HG02642 (cell line): ENCODE measurements at regions not wholly inside any gene's neighbourhood (a gene's known extent, or its start where the extent isn't known, plus 50 kb on each side); places are given as distances from the start of the nearest gene placed in this dataset.
"Not testable (repeated sequence)": the region's sequence is repeated elsewhere in the genome, so short reads cannot be mapped to it uniquely, and the experiment has no call there.

Experiments used
- ATAC-seq: cut with Tn5 transposase; IDR thresholded peaks from one replicate; pipeline ENCODE4 v1.9.1; 2021; ENCODE audit warnings: mild to moderate bottlenecking; ENCODE audit not compliant: unreplicated experiment, poor library complexity

DNA sequence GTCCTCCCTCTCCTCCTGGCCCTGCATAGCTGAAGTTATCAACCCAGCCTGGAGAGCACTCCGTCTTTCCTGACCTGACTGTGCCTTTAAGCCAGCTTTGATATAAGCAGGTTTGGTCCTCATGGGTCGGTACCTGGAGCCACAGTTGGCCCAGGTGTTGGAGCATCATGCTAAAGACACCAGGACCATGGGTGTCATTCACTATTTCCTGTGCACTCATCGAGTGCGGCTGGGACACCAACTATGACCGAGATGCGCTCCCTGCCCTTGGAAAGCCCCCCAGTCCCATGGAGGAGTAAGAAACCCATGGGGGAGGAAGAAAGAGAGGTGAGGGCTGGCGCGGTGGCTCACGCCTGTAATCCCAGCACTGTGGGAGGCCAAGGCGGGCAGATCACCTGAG is 78.9 kb upstream of the CCND2 start:
- ATAC-seq, result no peak

DNA sequence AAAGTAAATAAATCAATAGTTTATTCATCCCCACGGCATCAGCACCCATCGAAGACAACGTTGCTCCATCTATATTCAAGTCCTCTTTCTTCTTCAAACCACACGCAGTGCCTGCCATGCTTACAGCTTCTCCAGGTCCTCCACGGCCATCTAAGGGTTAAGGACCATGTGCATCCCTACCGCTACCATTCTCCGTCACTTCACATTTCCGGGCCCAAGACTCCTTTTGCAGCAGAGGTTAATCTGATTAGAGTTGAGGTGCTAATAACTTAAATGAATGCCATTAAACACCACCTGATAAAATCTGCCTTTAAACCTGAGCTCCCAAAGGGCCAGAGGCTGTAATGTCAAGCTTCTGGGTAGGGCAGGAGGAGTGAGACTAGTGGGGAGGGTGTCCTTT is 79.7 kb upstream of the CCND2 start:
- no peak for ATAC-seq

DNA sequence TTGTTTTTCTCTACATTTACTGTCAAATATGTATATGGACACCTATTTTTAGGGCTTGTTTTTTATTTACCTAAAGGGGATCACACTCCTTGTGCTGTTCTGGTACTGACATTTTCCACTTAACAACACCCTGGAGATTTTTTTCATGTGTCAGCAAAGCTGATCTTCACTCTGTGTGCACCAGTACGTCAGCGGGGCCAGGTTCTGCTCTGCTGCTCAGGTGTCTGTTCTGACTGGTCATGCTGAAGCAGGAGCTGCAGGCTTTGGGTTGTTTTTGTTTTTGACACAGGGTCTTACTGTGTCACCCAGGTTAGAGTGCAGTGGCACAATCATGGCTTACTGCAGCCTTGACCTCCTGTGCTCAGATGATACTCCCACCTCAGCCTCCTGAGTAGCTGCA is 81.9 kb upstream of the CCND2 start:
- ATAC-seq, result no peak

DNA sequence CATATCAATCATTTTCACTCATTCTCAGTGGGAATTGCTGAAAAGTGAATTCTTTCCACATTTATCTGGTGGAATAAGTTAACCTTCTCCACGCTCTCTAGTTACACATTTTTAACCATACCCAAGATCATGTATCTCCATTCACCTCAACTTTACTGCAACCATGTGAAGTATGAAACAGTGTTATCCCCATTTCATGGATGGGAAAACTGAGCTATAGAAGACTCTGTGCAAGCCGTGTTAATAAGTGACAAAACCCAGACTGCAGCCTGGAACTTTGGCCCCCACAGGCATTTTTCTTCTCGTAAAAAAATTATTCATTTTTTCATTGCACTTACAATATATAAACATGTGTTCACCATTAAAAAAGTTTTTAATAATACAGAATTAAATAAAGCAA is 82.4 kb upstream of the CCND2 start:
- no peak for ATAC-seq

DNA sequence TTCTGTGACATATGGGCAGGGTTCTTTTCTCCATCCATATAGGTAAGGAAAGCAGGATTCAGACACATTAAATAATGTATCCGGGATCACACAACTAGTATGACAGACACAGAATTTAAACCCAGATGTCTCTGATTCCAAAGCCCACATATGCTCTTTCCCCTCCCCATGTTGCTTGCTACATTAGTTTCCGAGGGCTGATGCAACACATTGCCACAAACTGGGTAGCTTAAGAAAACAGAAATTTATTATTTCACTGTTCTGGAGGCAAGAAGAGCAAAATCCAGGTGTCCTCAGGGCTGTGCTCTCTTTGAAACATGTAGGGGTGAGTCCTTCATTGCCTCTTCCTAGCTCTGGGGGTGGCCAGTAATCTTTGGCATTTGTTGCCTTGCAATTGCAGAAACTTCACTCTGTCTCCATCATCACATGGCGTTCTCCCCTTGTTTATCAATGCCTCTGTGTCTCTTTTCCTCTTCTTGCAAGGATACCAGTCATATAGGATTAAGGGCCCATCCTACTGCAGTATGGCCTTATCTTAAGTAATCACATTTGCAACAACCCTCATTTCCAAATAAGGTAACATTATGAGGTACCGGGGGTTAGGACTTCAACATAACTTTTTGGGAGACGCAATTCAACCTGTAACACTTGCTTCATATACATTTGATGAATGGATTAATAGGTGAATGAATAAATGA is 83.0 kb upstream of the CCND2 start:
- no peak for ATAC-seq

DNA sequence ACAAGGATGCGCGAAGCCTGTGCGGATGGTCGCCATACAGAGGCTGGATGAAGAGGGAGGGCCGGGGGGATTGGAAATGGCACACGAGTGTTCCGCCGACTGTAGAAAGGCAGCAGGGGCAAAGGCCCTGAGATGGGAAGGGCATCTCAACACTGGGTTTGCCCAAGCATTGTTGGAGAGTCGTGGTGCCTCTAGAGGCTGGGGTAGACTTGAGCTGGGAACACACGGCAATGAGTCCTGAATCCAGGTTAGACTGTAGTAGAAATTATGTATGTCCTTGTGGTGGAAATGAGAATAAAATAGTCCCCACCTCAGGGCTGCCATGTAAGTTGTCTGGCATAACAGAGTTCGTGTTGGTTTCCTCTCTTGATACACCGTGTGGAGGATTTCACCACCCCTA is 83.8 kb upstream of the CCND2 start:
- ATAC-seq, result no peak

DNA sequence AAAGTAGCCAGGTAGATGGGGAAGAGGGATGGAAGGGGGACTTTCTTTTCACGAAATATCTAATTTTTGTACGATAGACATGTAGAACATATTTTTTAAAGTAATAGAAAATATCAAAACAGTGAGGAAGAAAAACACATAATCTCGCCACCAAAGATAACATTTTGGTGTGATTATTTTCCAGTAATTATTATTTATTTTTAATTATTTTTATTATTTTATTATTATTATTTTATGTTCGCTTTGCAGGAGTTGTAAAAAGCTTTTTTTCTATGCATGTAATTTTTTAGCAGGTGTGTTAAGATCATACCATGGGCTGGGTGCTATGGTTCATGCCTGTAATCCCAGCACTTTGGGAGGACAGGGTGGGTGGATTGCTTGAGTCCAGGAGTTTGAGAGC is 85.6 kb upstream of the CCND2 start:
- no peak for ATAC-seq

DNA sequence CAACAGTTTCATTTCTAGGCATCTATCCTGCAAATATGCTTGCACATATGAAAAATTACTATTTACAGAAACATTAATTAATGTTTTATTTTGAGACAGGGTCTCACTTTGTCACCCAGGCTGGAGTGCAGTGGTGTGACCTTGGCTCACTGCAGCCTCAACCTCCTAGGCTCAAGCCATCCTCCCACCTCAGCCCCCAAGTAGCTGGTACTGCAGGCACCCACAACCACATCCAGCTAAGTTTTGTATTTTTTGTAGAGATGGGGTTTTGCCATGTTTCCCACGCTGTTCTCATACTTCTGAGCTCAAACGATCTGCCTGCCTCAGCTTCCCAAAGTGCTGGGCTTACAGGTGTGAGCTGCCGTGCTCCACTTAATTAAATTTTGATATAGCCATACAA is 86.2 kb upstream of the CCND2 start:
- not testable (repeated sequence) for ATAC-seq

DNA sequence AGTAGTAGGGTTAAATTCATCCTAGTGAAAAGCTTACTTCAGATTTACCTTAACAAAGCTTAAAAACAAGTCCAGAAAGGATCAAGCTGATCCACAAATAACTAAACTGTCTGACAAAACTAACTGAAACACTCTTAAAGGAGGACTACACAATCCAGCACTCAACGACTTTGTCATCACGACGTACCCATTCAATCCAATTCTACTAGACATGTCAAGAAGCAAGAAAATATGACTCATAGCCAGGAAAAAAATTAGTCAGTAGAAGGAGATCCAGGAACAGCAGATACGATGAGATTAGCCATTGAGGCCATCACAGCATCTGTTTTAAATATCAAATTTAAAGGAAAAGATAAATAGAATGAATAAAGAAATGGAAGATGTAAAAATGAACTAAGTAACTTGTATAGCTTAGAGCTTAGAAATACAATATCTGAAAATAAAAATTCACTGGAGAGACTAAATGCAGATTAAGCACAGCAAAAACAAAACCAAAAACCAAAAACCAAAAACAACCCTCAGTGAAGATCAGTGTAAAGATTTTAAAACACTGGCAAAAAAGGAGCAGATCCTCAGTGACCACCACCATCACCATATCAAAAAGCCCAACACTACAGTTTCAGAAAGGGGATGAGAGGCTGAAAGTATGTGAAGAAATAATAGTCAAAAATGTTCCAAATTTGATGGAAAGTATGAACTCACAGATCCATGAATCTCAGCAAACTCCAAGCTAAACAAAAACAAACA is 95.0 kb upstream of the CCND2 start:
- ATAC-seq, result no peak

DNA sequence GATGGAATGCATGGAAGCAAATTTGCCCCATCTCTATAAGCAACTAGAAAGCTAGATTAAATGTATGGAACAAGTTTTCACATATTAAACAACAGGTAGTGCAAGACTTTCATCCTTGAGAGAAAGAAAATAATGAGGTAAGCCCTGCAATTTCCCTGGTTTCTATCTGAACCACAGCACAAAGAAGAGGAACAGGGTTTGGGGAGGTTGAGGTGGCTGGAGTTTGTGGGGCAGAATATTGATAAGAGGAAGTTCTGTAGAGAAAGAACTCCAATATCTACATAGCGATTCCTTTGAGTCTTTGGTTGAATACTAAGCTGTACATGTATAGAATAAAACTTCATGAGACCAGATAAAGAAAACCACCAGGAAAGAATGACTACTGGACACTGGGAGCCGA is 96.3 kb upstream of the CCND2 start:
- ATAC-seq, result no peak

DNA sequence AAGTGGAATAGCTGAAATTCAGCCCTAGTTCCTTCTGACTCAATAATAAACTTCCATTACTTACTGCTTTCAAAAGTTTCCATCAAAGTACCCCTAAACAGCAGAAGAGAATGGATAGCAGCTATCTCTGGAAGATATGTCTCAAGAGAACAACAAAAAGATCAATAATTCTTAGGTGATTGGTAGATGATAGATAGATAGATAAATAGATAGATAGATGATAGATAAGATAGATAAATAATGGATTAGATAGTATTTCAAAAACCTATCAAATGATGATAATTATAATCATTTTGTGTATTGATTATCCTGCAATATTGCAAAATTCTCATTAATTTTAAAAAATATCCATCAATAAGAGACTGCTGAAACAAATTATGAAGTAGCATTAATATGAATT is 97.4 kb upstream of the CCND2 start:
- ATAC-seq, result no peak

DNA sequence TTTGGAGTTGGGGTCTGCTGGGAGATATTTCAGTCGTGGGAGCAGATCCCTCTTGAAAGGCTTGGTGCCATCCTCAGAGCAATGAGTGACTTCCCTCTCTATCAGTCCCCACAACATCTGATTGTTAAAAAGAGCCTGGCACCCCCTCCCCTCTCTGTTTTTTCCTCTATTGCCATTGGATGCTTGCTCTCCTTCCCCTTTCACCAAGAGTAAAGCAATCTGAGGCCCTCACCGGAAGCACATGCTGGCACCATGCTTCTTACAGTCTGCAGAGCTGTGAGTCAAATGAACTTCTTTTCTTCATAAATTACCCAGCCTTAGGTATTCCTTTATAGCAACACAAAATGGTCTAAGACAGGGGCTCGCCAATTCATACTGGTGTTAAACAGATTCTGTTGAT is 99.1 kb upstream of the CCND2 start:
- no peak for ATAC-seq

DNA sequence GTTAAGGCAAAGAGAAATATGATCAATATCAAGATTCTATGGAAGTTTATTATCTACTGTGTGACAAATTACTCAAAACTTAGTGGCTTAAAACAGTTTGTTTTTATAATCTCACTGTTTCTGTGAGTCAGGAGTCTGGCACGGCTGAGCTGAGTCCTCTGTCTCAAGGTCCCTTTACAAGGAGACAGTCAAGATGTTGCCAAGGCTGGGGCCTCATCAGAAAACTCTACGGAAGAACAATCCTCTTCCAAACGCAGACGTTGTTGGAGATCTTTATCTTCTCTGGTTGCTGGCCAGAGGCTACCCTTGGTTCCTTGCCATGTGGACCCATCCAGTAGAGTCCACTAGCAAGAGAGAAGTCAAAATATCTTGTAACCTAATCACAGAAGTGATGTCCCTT is 100.6 kb upstream of the CCND2 start:
- ATAC-seq, result no peak

DNA sequence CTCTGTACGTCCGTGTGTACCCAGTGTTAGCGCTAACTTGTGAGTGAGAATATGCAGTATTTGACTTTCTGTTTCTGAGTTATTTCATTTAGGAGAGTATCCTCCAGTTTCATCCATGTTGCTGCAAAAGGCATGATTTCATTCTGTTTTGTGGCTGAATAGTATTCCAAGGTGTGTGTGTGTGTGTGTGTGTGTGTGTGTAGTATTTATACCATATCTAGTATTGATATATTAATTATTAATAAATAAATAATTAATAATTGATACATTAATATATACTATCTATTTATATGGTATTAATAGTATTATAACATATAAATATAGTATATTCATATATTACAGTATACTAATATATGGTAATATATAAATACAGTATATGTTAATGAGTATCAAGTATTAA is 101.8 kb upstream of the CCND2 start:
- no peak for ATAC-seq

DNA sequence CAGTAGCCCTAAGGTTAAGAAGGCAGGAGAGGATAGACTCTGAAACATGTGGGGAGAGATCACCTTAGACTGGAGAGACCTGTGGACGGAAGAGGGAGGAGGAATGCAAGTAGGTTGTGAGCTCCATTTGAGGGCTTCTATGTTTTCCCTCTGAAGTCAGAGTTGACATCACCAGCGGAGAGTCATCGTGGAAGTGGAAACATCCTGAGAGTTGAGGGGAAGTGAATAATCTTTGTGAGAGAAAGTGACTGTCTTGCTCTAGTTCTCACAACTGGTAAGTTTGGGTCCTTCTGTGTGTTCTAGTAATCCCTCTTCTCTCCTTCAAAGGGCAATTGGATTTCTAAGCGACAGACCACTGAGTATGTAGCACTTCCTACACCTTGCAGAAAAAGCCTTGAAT is 103.6 kb upstream of the CCND2 start:
- no peak for ATAC-seq

DNA sequence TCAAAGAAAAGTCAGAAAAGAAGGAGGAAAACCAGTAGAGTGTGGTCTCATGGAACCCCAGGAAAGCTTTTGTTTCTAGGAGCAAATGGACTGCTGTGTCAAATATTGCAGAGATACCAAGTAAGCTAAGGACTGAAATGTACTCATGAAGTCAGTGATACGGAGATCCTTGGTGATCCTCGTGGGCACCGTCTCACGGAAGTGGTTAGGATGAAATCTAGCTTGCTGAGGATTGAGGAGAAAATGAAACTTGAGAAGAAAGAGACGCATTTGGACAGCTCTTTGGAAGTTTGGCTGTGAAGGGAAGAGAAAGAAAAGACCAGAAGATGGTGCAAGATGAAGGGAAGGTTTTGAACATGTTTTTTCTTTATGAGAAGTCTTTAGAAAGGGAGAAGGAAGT is 104.0 kb upstream of the CCND2 start:
- no peak for ATAC-seq

DNA sequence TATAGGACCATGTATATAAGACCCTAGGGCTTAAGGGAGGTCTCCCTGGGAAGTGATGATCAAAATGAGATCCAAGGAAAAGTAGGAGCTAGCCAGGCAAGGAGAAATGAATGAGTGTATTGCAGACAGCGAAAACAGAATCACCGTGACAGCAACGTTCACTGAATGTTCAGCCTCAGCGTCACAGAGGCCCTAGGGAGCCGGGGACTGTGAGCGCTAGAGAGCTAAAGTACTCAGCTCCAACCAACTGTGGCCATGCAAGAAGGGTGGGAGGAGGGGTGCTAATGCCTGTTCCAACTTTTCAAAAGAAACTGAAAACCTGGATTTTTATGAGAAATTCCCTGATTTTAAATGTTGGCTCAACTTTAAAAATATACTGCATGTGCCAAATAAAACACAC is 105.5 kb upstream of the CCND2 start:
- no peak for ATAC-seq

DNA sequence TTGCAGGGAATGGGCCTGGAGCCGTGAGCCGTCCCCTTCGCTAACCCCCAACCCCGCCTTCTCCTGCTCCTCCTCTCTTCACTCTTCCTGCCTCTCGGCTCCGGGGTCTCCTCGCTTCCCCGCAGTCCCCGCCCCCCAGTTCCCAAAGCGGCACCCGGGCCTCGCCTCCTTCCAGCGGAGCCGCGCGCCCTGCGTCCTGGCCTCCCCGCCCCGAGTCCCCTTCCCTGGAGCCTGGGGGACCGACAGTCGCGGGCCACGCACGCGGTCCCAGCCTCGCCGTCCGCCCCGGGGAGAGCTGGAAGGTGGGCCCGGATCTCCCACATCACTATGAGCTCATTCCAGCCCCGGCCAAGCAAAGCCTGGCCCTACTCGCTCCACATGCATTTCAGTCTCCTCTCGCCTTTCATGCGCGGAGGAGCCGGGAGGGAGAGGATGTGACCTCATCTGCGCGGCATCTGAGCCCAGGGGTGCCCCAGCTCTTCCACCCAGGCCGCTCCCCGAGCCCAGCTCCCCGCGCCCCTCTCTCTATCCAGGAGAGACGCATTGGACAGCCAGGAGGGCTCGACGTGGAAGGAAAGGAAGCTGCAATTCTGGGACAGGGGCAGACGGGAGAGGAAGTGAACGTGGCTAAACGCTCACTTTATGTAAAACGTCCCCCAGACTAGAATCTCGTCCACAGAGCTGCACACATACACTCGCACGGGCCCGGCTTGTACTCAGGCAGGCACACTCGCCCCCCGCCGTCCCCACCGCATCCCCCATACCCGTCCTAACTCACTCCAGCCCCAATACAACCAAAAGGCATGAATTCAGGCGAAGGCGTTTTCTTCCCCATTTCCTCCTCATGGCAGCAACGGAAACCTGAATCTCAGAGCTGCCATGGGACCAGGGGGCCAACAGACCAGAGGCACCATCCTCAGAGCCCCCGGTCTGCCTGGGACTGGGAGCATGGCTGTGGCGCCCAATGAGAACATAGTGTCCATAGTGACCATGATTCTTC is 108.7 kb upstream of the CCND2 start:
- ATAC-seq, result peak; percentile 77

DNA sequence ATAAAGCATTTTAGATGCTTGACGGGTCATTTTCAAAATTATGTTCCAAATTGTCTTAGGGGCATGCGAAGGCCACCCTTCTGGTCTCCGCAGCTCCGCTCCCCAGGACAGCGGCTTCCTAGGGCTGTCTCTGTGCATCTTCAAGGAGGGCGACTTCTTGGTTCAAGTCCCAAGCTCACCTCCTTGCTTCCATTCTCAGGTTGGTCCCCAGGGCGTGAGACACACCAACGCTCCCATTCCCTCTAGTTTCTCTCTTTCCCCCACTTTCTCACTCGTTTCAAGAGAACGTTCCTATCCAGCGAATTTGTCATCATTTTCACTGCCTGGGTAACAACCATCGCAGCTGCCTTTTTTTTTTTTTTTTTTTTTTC is 109.4 kb upstream of the CCND2 start:
- ATAC-seq, result no peak

DNA sequence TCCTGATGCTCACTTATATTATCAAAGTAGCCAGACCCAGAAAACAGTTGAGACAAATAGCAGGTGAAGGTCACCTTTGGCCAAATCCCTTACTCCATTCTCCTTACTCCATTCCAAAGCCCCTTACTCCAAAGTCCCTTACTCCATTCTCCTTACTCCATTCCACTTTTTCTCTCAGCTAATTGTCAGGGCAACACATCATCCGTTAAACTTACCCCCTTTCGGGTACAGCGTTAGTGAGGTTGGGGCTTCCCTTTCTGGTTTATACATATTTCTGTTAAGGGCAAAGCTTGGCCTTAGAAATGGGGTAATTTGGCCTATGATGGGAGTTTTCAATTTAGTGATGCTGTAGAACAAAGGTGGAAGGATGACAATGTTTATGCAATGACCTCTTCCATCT is 111.8 kb upstream of the CCND2 start:
- no peak for ATAC-seq
